Hematopoietic multipotent progenitor cell treated with erythropoietin and hydrocortisone succinate and interleukin-3 and kit ligand, for 8 days (in vitro differentiated cells): ENCODE measurements at regions not wholly inside any gene's neighbourhood (a gene's known extent, or its start where the extent isn't known, plus 50 kb on each side); places are given as distances from the start of the nearest gene placed in this dataset.
A peak's percentile ranks its signal among the peaks of the same experiment; 100 is the strongest.

Experiments used
- DNase-seq: peaks from one replicate; pipeline ENCODE4 v3.0.0-alpha.2; 2015

DNA sequence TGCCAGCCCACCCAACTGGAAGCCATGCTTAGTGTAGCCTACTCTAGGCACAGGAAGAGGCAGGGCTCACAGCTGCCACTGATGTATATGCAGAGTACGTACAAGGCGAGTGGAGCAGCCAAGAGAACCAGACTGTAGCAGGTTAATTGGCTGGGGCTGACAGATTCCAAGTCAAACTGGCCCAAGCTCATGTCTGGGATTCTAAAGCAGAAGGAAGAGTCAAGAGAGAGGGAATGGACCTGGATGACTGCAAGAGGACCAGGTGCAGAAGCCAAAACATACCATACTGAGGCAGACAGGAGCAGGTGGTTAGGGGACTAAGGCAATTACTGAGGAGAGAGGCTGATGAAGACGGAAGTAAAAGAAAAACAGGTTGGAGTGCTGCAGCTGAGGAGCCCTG is 51.3 kb upstream of the LRRN2 start:
- DNase-seq, result no peak

DNA sequence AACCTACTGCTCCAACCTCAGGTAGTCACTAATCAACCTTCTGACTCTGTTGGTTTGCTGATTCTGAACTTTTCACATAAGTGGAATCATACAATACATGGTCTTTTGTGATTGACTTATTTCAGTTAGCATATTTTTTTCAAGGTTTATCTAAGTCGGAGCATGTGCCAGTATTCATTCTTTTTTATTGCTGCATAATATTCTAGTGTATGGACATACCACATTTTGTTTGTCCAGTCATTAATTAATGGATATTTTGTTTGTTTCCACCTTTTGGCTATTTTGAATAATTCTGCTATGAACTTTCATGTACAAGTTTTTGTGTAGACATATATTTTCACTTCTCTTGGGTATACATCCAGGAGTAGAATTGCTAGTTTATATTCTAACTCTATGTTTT is 53.0 kb upstream of the LRRN2 start:
- DNase-seq, result no peak

- DNase-seq, result no peak
Observed at GRCh38 chr1:204740354-204740753, 54.8 kb upstream of the LRRN2 start.

DNA sequence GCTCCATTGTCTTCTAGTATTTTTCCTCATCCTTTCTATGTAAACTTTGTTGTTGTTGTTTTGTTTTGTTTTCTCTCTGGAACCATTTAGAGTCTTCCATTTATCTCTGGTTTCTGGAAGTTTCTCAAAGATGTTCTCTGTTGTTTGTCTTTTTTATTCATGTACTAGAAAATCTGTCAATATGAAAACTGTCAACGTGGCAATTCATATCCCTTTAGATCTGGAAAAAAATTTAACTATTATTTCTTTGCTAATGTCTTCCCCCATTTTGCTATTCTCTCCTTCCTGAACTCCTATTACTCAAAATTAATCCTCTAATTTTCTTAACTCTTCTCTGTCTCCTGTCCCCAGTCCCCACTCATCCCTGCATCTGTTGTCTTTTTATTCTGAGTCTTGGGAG is 55.9 kb upstream of the LRRN2 start:
- DNase-seq, result no peak

DNA sequence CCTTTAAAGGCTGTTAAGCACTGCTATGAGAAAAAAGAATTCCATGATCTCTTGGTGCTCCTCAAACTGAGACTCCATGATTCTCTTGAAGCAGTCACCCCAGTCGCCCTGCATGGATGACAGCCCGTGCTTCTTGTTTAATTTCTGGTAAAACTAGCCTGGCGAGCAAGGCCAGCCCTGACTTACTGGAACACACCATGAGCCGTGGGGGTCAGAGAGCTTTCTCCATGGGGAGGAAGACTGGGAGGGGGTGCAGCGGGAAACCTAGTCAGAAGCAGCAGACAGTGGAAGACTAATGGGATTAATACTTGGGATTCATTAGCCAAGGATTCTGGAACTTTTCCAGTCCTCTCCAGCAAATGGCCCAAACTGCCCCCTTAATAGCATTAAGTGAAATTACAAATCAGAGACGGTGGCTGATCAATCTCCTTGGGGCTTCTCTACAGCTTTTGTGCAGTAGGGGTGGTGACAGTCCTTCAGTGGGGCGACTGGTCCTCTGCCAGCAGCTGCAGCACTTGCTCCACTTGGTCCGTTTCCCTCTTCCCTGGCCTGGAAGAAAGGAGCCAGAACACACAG is 57.2 kb upstream of the LRRN2 start:
- no peak for DNase-seq

DNA sequence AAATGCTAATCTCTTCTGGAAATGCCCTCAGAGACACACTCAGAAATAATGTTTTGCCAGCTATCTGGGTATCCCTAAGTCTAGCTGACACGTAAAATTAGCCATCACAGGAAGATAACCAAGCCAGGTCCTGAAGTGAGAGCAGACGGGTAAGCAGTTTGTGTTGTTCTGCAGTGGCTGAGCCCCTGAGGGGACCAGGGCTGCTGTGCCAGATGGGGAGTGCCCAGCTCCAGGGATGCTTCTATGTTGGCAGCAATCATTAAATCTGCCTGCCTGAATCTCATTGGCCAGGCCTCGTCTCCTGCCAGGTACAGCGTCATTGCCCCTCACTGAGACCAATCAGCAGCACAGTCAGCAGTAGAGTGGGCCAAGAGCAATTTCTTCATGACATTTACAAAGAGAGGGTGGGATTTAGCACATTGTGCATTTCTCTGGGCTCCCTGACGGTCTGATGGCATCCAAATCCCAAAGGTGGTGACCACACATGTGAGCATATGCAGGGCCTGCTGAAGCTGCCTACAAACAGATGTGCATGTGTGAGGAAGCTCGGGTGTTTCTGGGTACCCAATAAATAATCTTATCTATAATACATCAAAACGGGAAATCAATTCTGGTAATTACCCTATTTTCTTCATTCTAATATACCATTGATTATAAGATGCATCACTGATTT is 58.7 kb upstream of the LRRN2 start:
- DNase-seq, result no peak

DNA sequence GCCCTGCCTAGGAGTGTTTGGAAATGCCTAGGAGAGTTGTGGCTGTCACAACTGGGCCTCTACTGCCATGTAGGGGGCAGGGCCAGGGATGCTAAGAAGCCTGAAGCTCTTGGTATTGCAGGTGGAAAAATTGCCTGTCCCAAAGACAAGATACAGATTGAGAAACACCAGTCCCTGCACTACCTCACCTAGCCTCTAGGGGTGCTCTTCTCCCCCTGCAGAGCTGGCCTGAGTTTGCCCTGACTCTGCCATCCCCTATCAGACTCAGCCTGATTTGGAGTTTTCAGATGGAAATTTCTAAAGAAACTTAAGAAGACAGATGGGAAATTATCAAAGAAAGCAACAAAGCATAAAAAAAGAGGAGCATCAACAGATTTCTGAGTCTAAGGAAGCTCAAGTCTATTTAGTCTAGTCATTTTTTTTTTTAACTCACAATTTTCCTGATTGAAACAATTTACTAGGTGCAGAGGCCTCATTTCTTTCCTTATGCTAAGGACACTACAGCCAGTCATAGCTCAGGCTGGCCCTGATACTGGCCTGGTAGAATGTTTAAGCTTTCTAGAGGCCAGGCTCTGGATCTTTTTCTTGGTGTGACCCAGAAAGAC is 61.4 kb upstream of the LRRN2 start:
- DNase-seq, result peak; percentile 60

DNA sequence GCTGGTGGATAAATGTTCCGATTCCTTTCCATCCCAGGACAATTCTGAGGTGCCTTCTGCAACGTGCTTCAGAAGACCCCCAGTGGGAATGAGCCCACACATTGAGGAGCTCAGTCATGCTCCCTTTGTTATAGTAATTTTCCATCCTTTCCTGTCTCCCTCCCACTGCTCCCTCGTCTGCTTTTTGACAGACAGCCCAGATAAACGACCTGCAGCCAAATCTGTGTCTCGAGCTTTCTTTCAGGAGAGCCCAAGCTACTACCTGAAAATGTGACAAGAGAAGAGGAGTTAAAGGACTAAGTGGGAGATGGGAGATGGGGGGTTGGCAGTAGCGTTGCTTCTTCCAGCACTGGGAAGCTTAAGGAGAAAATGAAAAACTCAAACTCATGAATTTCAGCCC is 65.9 kb upstream of the LRRN2 start:
- DNase-seq, result no peak

DNA sequence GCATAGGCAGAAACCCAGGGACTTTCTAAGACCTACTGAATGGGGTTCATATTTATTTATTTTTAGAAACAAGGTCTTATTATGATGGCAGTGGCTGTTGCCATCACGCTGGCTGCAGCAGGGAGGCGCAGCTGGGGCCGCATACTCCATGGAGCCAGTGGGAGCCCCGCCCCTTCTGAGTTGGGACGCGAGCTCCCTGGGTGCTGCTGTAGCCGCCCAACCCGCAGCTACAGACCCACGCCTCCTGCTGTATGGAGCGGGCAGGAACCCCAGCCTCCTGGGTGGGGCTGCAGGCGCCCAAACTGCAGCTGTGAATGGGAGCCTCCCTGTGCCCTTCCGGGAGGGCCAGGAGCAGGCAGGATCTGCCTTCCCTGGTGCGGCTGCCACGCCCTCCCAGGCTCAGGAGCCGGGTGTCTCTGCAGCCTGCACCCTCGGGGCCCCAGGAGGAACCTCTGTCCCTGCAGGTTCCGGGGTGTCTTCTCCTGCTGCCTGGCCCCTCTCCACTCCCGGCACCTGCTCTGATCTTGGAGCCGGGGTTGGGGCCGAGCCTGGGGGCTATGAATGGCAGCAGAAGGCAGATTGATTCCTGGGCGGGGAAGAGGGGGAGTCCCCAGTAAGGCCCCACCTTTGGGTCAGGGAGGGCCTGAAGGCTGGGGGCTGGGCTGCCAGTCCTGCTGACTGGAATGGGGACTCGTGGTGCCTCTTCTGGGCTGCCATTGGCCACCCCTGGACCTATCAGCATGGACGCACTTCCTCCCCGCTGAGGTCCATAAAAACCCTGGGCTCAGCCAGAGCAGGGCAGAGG is 66.5 kb upstream of the LRRN2 start:
- DNase-seq, result no peak

GRCh38 chr1:204752688-204753040 is 67.1 kb upstream of the LRRN2 start:
- DNase-seq, result no peak

DNA sequence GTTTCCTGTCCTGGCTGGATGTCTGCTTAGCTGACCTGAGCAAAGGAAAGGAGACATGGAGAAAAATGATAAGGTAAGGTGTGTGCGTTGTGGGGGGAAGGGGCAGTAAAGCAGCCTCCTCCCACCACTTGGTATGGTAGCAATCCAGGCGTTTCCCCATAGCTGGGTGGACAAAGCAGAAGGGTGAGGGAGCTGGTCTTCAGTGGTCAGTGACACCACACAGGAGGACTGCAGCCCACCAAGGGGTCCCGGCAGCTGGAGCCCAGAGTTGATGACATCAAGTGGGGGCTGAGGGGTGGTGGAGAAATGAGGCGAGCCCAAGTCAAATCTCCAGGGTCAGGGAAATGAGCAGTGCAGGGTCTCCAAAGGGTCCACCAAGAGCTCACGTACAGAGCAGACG is 69.3 kb upstream of the LRRN2 start:
- DNase-seq, result no peak

DNA sequence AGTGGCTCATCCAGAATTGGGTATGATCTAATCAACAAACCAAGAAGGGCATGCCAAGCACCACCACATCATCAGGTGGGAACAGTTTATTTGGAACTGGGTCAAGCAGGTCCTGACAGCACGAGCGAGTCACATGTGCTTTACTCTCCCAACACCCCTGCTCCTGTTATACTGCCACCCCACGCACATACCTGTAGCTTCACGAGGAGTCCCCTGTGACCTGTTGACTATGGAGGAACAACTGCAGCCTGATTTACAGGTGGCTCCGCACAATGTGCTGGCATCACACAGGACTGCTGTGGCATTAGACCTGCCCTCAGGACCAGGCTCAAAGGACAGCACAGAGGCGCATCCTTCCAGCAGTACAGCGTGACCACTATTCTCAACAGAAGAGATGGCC is 70.8 kb upstream of the LRRN2 start:
- DNase-seq, result no peak

- no peak for DNase-seq
Observed at GRCh38 chr1:204756811-204757210, 71.3 kb upstream of the LRRN2 start.

GRCh38 chr1:204758601-204759000 is 73.1 kb upstream of the LRRN2 start:
- no peak for DNase-seq

- no peak for DNase-seq
Observed at GRCh38 chr1:204760350-204760749, 74.8 kb upstream of the LRRN2 start.

- DNase-seq, result no peak
Observed at GRCh38 chr1:204760757-204761156, 75.2 kb upstream of the LRRN2 start.

- peak; percentile 71 for DNase-seq
Observed at GRCh38 chr1:204763773-204764427, 78.4 kb upstream of the LRRN2 start.

- DNase-seq, result no peak
Observed at GRCh38 chr1:204769997-204770396, 84.5 kb upstream of the LRRN2 start.

DNA sequence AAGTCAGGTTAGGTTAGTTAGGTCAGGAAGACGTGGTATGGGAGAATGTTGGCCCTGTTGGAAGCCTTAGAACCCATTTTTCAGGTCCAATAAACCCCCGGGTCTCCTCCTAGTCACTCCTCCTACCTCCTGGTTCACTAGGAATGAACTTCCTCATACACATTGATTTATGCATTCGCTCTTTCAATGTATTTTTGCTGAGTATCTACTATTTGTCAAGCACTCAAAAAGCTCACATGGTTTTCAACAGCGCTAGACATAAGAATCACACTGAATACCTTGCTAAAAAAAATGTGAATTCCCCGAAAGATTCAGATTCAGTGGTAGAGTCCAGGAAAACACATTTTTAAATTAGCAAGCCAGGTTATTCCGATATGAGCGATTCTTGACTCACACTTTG is 85.8 kb upstream of the LRRN2 start:
- no peak for DNase-seq

DNA sequence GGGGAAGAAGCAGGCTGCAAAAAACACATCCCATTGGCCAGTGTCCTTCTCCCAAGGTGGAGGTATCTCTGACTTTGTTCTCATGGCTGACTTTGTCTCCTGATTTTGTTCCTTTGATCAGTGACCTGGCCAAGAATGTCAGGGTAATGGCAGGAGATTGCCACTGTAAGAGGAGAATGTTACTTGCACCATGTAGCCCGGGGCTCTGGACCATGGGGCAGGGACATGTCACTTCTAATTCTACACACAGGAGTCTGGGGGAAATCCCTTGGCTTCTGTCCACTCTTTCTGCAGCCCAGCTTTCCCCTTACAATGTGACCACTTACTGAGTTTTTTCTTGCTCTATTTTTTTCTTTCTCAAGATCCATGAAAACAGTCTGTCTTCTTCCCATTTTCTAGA is 87.7 kb upstream of the LRRN2 start:
- no peak for DNase-seq

DNA sequence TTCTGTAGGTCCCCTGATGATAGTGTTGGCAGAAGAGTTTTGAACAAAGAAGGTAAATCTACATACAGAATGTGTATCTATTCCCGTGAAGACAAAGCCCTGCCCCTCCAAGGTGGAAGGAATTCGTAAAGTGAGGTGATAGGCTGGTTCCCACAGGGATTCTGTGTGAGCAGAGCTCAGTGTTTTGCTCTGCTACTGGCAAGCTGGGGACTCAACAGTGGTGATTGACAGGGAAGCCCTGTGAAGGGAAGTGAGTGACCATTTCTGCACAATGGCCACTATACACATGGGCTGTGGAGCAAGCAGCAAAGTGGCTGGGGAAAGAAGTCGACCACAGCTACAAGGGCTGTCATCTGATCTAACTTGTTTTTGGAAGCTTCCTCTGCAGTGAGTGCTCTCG is 90.0 kb upstream of the LRRN2 start:
- no peak for DNase-seq

GRCh38 chr1:204777591-204777990 is 92.1 kb upstream of the LRRN2 start:
- no peak for DNase-seq

GRCh38 chr1:204780630-204781029 is 90.0 kb upstream of the NFASC start:
- no peak for DNase-seq
